ENCODE measurements at regions not wholly inside any gene's neighbourhood (a gene's known extent, or its start where the extent isn't known, plus 50 kb on each side); places are given as distances from the start of the nearest gene placed in this dataset.
A peak's percentile ranks its signal among the peaks of the same experiment; 100 is the strongest.

DNA sequence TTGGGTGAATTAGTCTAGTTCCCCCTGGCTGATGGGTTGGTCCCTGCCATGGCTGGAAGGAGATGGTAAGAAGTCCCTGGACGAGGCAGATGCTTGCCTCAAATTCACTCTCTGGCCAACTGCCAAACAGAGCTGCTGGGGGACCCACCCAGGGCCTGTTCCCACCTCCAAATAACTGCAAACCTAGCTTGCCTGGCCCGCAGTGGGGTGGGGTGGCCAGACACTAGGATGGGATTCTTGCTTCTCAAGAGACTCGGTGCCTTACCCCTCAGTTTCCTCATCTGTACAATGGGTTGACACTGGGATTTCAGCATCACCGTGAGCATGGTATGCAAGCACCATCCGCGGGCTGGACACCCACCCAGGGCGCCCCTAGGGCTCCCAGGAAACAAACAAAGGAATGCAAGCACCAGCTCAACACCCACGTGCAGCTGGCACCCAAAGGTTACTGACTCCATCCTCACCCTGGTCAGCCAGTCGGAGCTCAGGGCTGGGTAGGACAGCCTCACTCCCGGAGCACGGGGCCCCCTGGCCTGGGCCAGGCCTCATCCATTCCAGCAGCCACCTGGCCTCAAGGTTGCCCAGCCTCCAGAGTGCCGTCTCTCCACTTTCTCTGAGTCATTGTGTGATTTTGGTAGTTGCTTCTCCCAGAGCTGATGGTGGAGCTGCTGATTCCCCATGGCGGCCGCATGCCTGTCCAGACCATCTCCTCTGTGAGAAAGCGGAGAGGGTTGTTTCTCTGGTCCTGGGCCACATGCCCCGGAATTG is 205.2 kb upstream of the RTL1 start:
- DNase-seq (no peak), ATAC-seq (no peak)
- Histone ChIP-seq H3K9me3 (no peaks in the 10 kb centered on the region), H3K27ac (no peak overlapping the region), H3K4me3 (no peak overlapping the region), H3K36me3 (no peaks in the 10 kb centered on the region), H3K4me1 (no peaks in the 10 kb centered on the region), H3K27me3 (no peaks in the 10 kb centered on the region)
- intact Hi-C loops (cut with DNase I) = no loop called here
- no peak for TF ChIP-seq CTCF (IDR thresholded peaks at IDR 0.05)

DNA sequence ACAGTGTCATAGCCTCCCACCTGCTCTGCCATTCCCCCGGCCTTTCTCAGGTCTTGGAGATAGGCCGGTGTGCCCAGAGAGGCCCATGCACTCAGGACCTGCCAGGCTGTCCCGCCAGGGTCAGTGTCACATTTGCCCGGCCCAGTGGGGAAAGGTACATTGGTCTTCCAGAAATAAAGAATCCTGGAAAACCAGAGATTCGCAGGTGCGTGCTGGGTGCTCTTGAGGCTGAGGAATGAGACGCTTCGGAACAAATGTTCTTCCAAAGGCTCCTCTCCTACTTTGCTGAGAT is 205.8 kb upstream of the RTL1 start:
- TF ChIP-seq CTCF (IDR thresholded peaks at IDR 0.05) = no peak
- Histone ChIP-seq H3K9me3 (no peaks in the 10 kb centered on the region), H3K4me1 (no peaks in the 10 kb centered on the region), H3K27ac (no peak overlapping the region), H3K36me3 (no peaks in the 10 kb centered on the region), H3K4me3 (no peak overlapping the region), H3K27me3 (no peaks in the 10 kb centered on the region)
- ATAC-seq (no peak), DNase-seq (no peak)
- intact Hi-C loops (cut with DNase I) = no loop called here

GRCh38 chr14:101109981-101110728 is 206.6 kb upstream of the RTL1 start:
- H3K4me3 ChIP-seq = no peak overlapping the region
- H3K4me1 ChIP-seq = no peaks in the 10 kb centered on the region
- no peak for ATAC-seq
- intact Hi-C loops (cut with DNase I) = no loop called here
- H3K27me3 ChIP-seq = no peaks in the 10 kb centered on the region
- H3K9me3 ChIP-seq = no peaks in the 10 kb centered on the region
- no peaks in the 10 kb centered on the region for H3K36me3 ChIP-seq
- TF ChIP-seq CTCF (IDR thresholded peaks at IDR 0.05) = no peak
- no peak overlapping the region for H3K27ac ChIP-seq
- no peak for DNase-seq

DNA sequence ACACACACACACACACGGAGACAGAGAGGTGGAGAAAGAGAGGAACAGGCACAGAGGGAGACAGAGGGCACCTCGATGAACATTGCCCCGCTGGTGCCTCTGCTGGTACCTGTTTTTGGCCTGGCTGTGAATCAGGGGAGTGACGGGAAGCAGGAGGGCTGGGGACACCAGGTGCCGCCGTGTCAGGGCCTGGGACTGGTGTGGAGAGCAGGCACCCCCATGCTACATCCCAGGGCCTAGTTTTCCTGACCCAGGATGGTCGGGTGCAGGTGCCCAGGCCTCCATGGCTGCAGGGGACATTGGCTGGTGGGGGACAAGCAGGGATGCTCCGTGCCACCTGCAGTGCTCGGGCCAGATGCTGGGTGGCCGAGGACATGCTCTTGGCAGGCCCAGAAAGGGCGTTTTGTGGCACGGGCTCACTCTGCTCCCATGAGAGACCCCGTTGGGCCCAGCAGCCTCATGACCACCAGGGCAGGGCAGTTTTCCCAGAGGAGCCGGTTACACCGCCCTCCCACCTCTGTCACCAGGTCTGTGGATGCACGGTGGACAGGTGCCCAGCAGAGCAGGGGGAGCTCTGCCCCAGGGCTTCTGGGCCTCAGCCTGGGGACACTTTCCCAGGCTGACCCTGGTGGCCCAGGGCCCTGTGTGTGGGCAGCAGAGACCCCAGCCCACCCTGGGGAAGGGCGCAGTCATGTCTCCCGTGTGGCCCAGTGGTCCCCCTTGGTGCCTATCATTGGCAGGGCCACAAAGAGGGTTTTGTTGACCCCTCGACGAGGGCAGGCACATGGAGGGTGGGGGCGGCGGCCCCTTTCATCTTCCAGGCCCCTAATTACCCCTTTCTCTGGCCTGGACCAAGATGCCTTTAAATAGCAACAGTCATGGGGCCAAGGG is 207.5 kb upstream of the RTL1 start:
- ATAC-seq = no peak
- H3K27me3 ChIP-seq = no peaks in the 10 kb centered on the region

More for the DNA sequence above, 207.5 kb upstream of the RTL1 start:
- Histone ChIP-seq H3K4me3 (no peak overlapping the region), H3K27ac (no peak overlapping the region), H3K36me3 (no peaks in the 10 kb centered on the region), H3K4me1 (no peaks in the 10 kb centered on the region), H3K9me3 (no peaks in the 10 kb centered on the region)
- TF ChIP-seq CTCF (IDR thresholded peaks at IDR 0.05) = no peak
- intact Hi-C loops (cut with DNase I) = no loop called here
- DNase-seq = peak; percentile 56

Data from upper lobe of right lung (tissue), 1 donor.